OCI-LY3 (cell line): ENCODE measurements at regions not wholly inside any gene's neighbourhood (a gene's known extent, or its start where the extent isn't known, plus 50 kb on each side); places are given as distances from the start of the nearest gene placed in this dataset.

Experiments used
- EZH2phosphoT487 ChIP-seq: fragments of 200-600 bp; shearing (Covaris generic); IDR thresholded peaks from 2 replicates; pipeline ENCODE4 v1.6.1; 2018; ENCODE audit warnings: antibody characterized with exemption, mixed run types, low read depth
- TF ChIP-seq, protein P1 (sequence below): fragments of 200-600, 300-600 bp; sonication (generic); IDR thresholded peaks from 2 replicates; pipeline ENCODE4 v1.5.1; 2014; ENCODE audit warnings: antibody characterized with exemption, low read length, low read depth

DNA sequence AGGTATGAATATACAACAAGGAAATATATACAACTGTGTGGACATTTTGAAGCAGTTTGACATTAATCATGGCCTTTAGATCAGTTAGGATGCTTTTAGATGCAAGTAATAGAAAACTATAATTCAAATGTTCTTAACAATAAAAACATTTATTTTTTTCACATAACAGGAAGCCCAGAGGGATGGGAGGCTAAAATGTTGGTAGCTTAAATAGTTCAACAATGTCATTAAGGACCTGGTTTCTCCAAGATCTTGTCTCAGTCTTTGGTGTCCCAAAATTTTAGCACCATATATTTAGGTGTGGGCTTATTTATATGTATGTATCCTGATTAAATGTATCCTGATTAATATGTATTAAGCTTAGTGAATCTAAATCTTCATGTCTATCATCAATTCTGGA, 292.4 kb downstream of the NUAK1 start:
- TF ChIP-seq, protein P1, sequence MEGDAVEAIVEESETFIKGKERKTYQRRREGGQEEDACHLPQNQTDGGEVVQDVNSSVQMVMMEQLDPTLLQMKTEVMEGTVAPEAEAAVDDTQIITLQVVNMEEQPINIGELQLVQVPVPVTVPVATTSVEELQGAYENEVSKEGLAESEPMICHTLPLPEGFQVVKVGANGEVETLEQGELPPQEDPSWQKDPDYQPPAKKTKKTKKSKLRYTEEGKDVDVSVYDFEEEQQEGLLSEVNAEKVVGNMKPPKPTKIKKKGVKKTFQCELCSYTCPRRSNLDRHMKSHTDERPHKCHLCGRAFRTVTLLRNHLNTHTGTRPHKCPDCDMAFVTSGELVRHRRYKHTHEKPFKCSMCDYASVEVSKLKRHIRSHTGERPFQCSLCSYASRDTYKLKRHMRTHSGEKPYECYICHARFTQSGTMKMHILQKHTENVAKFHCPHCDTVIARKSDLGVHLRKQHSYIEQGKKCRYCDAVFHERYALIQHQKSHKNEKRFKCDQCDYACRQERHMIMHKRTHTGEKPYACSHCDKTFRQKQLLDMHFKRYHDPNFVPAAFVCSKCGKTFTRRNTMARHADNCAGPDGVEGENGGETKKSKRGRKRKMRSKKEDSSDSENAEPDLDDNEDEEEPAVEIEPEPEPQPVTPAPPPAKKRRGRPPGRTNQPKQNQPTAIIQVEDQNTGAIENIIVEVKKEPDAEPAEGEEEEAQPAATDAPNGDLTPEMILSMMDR = no peak
- TF ChIP-seq EZH2phosphoT487 = no peak
